Skeletal muscle tissue (tissue), 3 donors: ENCODE measurements at regions not wholly inside any gene's neighbourhood (a gene's known extent, or its start where the extent isn't known, plus 50 kb on each side); places are given as distances from the start of the nearest gene placed in this dataset.

Source experiments
- H3K27ac ChIP-seq: one replicate; pipeline ENCODE4 v1.7.0; 2013; ENCODE audit warnings: mild to moderate bottlenecking, low read depth, low read length, inconsistent platforms
- H3K27me3 ChIP-seq, 3 donors: one replicate each; pipeline ENCODE4 v1.7.0; 2013; ENCODE audit warnings: low read length in 3 of 3; ENCODE audit not compliant: control insufficient read depth in 3 of 3, insufficient read depth in 3 of 3
- H3K36me3 ChIP-seq, 3 donors: one replicate each; pipeline ENCODE4 v1.7.0; 2013; ENCODE audit warnings: low read length in 3 of 3; ENCODE audit not compliant: control insufficient read depth in 3 of 3, insufficient read depth in 3 of 3
- H3K4me1 ChIP-seq, 3 donors: one replicate each; pipeline ENCODE4 v1.7.0; 2013; ENCODE audit warnings: low read length in 3 of 3, mild to moderate bottlenecking in 3 of 3; ENCODE audit not compliant: control insufficient read depth in 3 of 3, insufficient read depth in 3 of 3
- H3K4me3 ChIP-seq, 3 donors: one replicate each; pipeline ENCODE4 v1.7.0; 2013; ENCODE audit warnings: low read length in 3 of 3
- H3K9ac ChIP-seq, 3 donors: one replicate each; pipeline ENCODE4 v1.7.0; 2013; ENCODE audit warnings: low read length in 3 of 3, mild to moderate bottlenecking in 3 of 3, moderate library complexity in 2 of 3, low read depth in 1 of 3
- H3K9me3 ChIP-seq, 3 donors: one replicate each; pipeline ENCODE4 v1.7.0; 2013; ENCODE audit warnings: low read length in 3 of 3; ENCODE audit not compliant: control insufficient read depth in 3 of 3
- donor health status: Osteomylitis.

DNA sequence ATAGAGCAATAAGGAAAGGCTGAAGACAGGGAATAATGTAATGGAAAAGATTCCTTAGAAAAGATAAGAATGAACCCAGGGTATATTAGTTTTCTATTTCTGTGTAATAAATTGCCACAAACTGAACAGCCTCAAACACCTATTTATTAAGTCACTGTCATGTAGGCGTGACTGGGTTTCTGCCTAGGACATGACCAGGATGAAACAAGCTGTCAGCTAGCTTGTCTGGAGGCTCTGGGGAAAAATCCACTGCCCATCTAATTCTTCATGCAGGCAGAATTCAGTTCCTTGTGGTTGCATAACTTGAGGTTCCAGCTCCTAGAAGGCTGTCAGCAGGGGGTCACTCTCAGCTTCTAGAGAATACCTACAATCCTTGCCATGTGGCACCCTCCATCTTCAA, 277.7 kb downstream of the TMA16 start:
- H3K4me3 ChIP-seq, result no peak overlapping the region
- no peak overlapping the region for H3K27ac ChIP-seq
- H3K27me3 ChIP-seq, result no peaks in the 10 kb centered on the region
- H3K9ac ChIP-seq, result no peak overlapping the region
- H3K4me1 ChIP-seq, result no peaks in the 10 kb centered on the region
- H3K9me3 ChIP-seq, result no peaks in the 10 kb centered on the region
- H3K36me3 ChIP-seq, result no peaks in the 10 kb centered on the region

DNA sequence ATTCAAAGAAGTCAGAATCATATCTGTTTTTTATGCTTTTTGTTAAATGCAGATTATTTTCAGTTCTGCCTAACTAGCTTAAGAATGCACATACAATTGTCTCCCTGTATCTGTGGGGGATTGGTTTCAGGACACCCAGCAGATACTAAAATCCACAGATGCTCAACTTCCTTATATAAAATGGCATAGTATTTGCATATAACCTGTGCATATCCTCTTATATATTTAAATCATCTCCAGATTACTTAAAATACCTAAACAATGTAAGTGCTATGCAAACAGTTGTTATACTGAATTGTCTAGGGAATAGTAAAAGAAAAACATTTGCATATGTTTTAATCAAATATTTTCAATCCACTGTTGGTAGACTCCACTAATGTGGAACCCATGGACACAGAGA, 279.4 kb downstream of the TMA16 start:
- no peak overlapping the region for H3K27ac ChIP-seq
- H3K27me3 ChIP-seq, result no peaks in the 10 kb centered on the region
- H3K9me3 ChIP-seq, result no peaks in the 10 kb centered on the region
- no peak overlapping the region for H3K4me3 ChIP-seq
- H3K9ac ChIP-seq, result no peak overlapping the region
- no peaks in the 10 kb centered on the region for H3K36me3 ChIP-seq
- H3K4me1 ChIP-seq, result no peaks in the 10 kb centered on the region

DNA sequence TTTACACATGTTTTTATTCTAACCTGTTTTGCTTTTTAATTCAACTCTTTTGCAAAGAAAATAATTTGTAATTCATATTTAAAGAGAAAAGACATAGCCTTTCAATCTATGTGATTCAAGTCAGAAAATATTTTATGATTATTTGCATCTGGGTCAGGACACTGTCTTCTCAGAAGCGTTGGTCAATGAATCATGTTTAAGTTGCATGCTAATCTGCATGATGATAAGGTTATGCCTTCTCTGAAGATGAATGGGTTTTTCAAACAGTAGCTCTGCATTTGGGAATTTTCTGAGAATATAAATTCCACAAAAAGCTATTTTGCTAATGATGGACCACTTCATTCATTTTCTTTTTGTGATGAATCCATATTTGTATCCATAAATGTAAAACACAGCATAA, 282.5 kb downstream of the TMA16 start:
- Histone ChIP-seq H3K27me3 (no peaks in the 10 kb centered on the region), H3K9me3 (no peaks in the 10 kb centered on the region), H3K27ac (no peak overlapping the region), H3K36me3 (no peaks in the 10 kb centered on the region), H3K4me3 (no peak overlapping the region), H3K4me1 (no peaks in the 10 kb centered on the region), H3K9ac (no peak overlapping the region)

DNA sequence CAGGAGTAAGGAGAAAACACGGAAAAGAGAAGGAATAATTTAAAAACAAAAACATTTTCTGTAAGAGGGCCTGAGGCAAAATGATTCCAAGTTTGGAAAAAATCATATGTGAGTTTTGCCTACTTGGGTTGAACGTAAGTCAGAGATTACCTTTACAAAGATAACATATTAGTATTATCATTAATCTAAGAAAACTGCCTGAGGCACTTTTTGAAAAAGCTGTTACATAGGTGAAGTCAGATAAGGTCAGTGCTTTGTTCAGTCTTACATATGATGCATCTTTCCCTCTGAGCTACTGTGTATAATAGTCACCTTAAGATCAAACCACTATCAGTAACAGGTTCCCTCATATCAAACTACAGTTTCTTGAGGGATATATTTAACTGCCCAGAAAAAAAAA, 287.2 kb downstream of the TMA16 start:
- Histone ChIP-seq H3K4me1 (no peaks in the 10 kb centered on the region), H3K9ac (no peak overlapping the region), H3K9me3 (no peaks in the 10 kb centered on the region), H3K36me3 (no peaks in the 10 kb centered on the region), H3K4me3 (no peak overlapping the region), H3K27ac (no peak overlapping the region), H3K27me3 (no peaks in the 10 kb centered on the region)

DNA sequence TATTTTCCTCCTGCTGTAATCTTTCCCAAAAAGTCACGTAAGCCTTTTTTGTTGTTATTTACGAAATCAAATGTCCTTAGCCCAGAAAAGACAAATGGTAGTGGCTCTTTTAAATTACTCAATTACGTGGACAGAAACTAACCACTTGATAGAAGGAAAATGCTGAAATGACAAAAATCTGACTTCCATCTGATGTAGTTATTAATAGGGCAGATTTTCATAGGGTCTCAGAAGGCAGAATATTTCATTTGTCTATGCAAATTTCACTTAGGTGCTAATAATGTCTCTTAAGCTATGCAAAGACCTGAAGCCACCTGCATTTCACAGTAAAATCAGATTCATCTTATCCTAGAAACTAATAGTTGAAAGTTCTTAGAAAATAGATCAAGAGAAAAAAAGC, 295.7 kb downstream of the TMA16 start:
- H3K9ac ChIP-seq, result no peak overlapping the region
- H3K27me3 ChIP-seq, result no peaks in the 10 kb centered on the region
- no peaks in the 10 kb centered on the region for H3K36me3 ChIP-seq
- H3K27ac ChIP-seq, result no peak overlapping the region
- H3K4me3 ChIP-seq, result no peak overlapping the region
- no peaks in the 10 kb centered on the region for H3K4me1 ChIP-seq
- H3K9me3 ChIP-seq, result no peaks in the 10 kb centered on the region

DNA sequence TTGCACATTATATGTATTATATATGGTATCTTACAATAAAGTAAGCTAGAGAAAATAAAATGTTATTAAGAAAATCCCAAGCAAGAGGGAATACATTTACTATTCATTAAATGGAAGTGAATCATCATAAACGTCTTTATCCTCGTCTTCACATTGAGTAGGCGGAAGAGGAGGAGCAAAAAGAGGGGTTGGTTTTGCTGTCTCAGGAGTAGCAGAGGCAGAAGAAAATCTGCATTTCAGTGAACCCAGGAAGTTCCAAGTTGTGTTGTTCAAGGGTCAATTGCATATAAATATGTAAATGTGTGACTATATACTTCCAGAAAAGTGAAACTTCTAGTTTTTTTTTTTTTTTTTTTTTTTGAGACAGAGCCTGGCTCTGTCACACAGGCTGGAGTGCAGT, 301.4 kb downstream of the TMA16 start:
- Histone ChIP-seq H3K4me3 (no peak overlapping the region), H3K36me3 (no peaks in the 10 kb centered on the region), H3K27ac (no peak overlapping the region), H3K4me1 (no peaks in the 10 kb centered on the region), H3K9ac (no peak overlapping the region), H3K9me3 (no peaks in the 10 kb centered on the region), H3K27me3 (no peaks in the 10 kb centered on the region)

DNA sequence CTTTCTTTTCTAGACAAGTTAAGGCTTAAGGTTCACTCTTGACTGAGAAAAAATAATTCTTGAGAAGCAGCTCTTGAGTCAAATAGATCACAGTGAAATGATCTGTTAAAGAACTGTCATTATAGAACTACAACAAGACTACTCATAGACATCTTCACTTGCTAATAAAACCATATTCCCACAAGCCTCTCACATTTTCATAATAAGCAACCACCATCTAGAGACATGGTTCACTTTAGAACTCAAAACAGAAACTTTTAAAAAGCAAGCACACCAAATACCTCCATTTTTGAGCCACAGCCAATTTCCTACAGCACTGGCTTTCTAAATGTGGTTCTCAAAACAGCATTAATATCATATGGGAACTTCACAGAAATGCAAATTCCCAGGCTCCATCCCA, 309.5 kb downstream of the TMA16 start:
- H3K27me3 ChIP-seq, result no peaks in the 10 kb centered on the region
- no peaks in the 10 kb centered on the region for H3K36me3 ChIP-seq
- no peak overlapping the region for H3K9ac ChIP-seq
- H3K4me3 ChIP-seq, result no peak overlapping the region
- H3K9me3 ChIP-seq, result no peaks in the 10 kb centered on the region
- H3K4me1 ChIP-seq, result no peaks in the 10 kb centered on the region
- H3K27ac ChIP-seq, result no peak overlapping the region

DNA sequence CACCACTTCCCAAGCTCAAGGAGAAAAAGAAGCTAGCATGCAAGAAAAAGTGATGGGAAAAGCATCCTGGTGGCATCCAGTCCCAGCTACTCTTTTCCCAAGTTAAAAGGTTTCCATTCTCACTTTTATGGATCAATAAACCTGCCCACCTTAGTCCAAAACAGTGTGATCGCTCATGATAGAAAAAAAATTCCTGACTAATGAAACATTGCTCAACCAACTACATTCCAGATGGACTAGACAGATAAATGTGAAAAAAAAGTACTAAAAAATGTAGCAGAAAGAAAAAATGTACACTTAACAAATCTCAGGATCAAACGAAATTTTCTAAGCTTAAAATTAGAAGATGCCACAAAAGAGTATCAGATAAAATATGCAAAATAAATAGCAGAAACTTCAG, 312.2 kb downstream of the TMA16 start:
- H3K4me1 ChIP-seq, result no peaks in the 10 kb centered on the region
- no peaks in the 10 kb centered on the region for H3K9me3 ChIP-seq
- no peak overlapping the region for H3K9ac ChIP-seq
- H3K27me3 ChIP-seq, result no peaks in the 10 kb centered on the region
- no peak overlapping the region for H3K27ac ChIP-seq
- H3K4me3 ChIP-seq, result no peak overlapping the region
- no peaks in the 10 kb centered on the region for H3K36me3 ChIP-seq

DNA sequence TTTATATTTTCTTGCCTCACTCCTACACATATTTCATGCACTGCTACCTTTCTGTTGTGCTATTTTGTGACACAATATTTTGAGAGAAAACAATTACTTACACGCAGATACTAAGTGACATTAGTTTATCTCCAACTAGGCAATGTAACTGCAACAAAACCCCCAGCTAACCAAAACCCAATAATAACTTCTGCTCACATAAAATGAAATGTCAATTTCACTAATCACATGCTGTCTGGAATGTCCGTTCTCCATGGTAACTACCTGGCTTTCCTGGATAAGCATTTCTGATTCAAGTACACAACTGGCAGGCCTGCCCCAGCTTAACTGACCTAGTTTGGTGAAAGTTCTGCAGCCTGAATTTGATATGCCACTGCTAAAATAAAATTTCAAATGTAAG, 313.5 kb downstream of the TMA16 start:
- Histone ChIP-seq H3K27ac (no peak overlapping the region), H3K27me3 (no peaks in the 10 kb centered on the region), H3K4me1 (no peaks in the 10 kb centered on the region), H3K36me3 (no peaks in the 10 kb centered on the region), H3K9me3 (no peaks in the 10 kb centered on the region), H3K4me3 (no peak overlapping the region), H3K9ac (no peak overlapping the region)

DNA sequence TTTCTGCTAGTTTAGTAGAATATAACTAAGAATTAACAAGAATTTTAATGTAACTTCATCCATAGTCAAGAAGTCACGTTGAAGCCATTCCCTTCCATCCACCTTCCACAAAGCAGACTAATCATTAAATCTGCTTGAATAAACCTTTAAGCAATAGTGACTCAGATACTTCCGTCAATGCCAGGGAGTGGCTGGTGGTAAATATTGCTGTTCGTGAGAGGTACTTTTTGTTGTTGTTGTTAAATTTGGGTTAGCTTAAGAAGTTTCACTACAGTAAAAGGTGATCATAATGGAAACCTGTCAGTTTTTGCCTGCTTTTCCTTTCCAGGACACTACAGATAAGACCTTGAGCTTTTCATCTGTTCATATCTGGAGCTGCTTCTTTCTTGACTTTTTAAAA, 316.3 kb downstream of the TMA16 start:
- H3K27ac ChIP-seq, result no peak overlapping the region
- no peaks in the 10 kb centered on the region for H3K27me3 ChIP-seq
- H3K9ac ChIP-seq, result no peak overlapping the region

DNA sequence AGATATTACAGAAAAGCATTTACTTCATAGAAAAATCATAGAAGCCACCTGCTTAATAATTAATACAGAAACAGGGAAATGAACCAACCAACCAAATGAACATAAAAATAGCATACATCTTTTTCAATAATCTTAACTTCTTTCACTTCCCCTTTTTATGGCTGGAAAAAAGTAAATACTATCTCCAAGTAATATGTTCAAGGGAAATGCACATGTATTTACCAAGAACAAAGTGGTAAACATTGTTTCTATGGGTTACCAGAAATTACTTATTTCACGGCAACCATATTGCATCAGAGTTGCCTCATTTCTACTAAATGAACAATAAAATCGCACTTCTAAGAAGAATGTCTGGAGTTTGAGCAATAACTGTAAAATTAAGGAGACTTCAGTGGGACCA, 321.3 kb downstream of the TMA16 start:
- Histone ChIP-seq H3K9me3 (no peaks in the 10 kb centered on the region), H3K27ac (no peak overlapping the region), H3K27me3 (no peaks in the 10 kb centered on the region), H3K4me1 (no peaks in the 10 kb centered on the region), H3K36me3 (no peaks in the 10 kb centered on the region), H3K4me3 (no peak overlapping the region), H3K9ac (no peak overlapping the region)

More for the DNA sequence above, 316.3 kb downstream of the TMA16 start:
- no peaks in the 10 kb centered on the region for H3K36me3 ChIP-seq
- no peaks in the 10 kb centered on the region for H3K4me1 ChIP-seq
- no peaks in the 10 kb centered on the region for H3K9me3 ChIP-seq
- no peak overlapping the region for H3K4me3 ChIP-seq
